A549 (cell line): ENCODE measurements at regions not wholly inside any gene's neighbourhood (a gene's known extent, or its start where the extent isn't known, plus 50 kb on each side); places are given as distances from the start of the nearest gene placed in this dataset.

Experiments used
- CEBPB ChIP-seq, 2 experiments: fragments of >200 bp in 1 of 2; sonication (Bioruptor Twin) in 1 of 2; formaldehyde crosslinking in 1 of 2; IDR thresholded peaks; 2 replicates each; pipeline ENCODE4 v1.6.1; 2012 to 2016
- CTCF ChIP-seq: fragments of >200 bp; sonication (Bioruptor Twin); formaldehyde crosslinking; IDR thresholded peaks from 3 replicates; pipeline ENCODE4 v1.5.1; 2016
- ESRRA ChIP-seq: fragments of 150-350 bp; IDR thresholded peaks from 2 replicates; pipeline ENCODE4 v1.6.1; 2014; ENCODE audit warnings: mild to moderate bottlenecking, low read length, borderline replicate concordance
- NFE2L2 ChIP-seq: fragments of 150-350 bp; conservative IDR thresholded peaks from 2 replicates; pipeline ENCODE4 v1.6.1; 2014; ENCODE audit warnings: low read length
- POLR2A ChIP-seq: IDR thresholded peaks from 2 replicates; pipeline ENCODE4 v1.6.1; 2012; ENCODE audit warnings: mild to moderate bottlenecking, low read length
- RCOR1 ChIP-seq: fragments of 150-350 bp; IDR thresholded peaks from 2 replicates; pipeline ENCODE4 v1.6.1; 2014; ENCODE audit warnings: antibody characterized with exemption, low read length, low read depth
- REST ChIP-seq: fragments of 200-600 bp; sonication (generic); IDR thresholded peaks from 2 replicates; pipeline ENCODE4 v1.6.1; 2016; ENCODE audit warnings: antibody characterized with exemption, mild to moderate bottlenecking, moderate library complexity
- RFX5 ChIP-seq: fragments of 450-650 bp; IDR thresholded peaks from 2 replicates; pipeline ENCODE4 v1.7.1; 2014; ENCODE audit warnings: antibody characterized with exemption, mild to moderate bottlenecking, moderate library complexity

- no peak for TF ChIP-seq CTCF
- no peak for TF ChIP-seq REST
- TF ChIP-seq CEBPB (IDR thresholded peaks at IDR 0.05), result no peak
- no peak for TF ChIP-seq ESRRA
- no peak for TF ChIP-seq NFE2L2
- TF ChIP-seq RCOR1, result no peak
- no peak for TF ChIP-seq POLR2A
- no peak for TF ChIP-seq RFX5
Observed at GRCh38 chr5:107219993-107220392, 450.7 kb downstream of the EFNA5 start.
